Activated naive CD8-positive, alpha-beta T cell treated with anti-CD3 and anti-CD28 coated beads, Interleukin-2, amount 50 U/mL, for 24 hours (primary cell): ENCODE measurements at regions not wholly inside any gene's neighbourhood (a gene's known extent, or its start where the extent isn't known, plus 50 kb on each side); places are given as distances from the start of the nearest gene placed in this dataset.
A peak's percentile ranks its signal among the peaks of the same experiment; 100 is the strongest.

Experiments
- ATAC-seq: fragments of 150-1000 bp; cut with Tn5 transposase; one replicate; pipeline ENCODE4 v1.10.0; 2021
- DNase-seq: peaks from one replicate; pipeline ENCODE4 v3.0.0; 2021
- H3K27ac Mint-ChIP-seq: one replicate; pipeline ENCODE4 v1.8.0; 2021; ENCODE audit warnings: mild to moderate bottlenecking, mixed read lengths
- H3K27me3 Mint-ChIP-seq: one replicate; pipeline ENCODE4 v1.8.0; 2021; ENCODE audit warnings: mixed read lengths
- H3K36me3 Mint-ChIP-seq: one replicate; pipeline ENCODE4 v1.8.0; 2021; ENCODE audit warnings: low read depth, mixed read lengths
- H3K4me1 Mint-ChIP-seq: one replicate; pipeline ENCODE4 v1.8.0; 2021; ENCODE audit warnings: mixed read lengths
- H3K4me3 Mint-ChIP-seq: one replicate; pipeline ENCODE4 v1.8.0; 2021; ENCODE audit warnings: mild to moderate bottlenecking, moderate library complexity, mixed read lengths
- H3K9me3 Mint-ChIP-seq: one replicate; pipeline ENCODE4 v1.8.0; 2021; ENCODE audit warnings: mixed read lengths

GRCh38 chr4:14223461-14223860, 595.9 kb upstream of the BOD1L1 start:
- no peak overlapping the region for H3K27ac Mint-ChIP-seq
- ATAC-seq, result no peak
- no peak overlapping the region for H3K4me3 Mint-ChIP-seq
- no peak for DNase-seq
- no peaks in the 10 kb centered on the region for H3K9me3 Mint-ChIP-seq
- no peaks in the 10 kb centered on the region for H3K4me1 Mint-ChIP-seq
- no peaks in the 10 kb centered on the region for H3K36me3 Mint-ChIP-seq
- H3K27me3 Mint-ChIP-seq, result peaks cover under 1% of the 10 kb centered on the region

- ATAC-seq (no peak), DNase-seq (no peak)
- Mint-ChIP-seq H3K27me3 (no peaks in the 10 kb centered on the region), H3K9me3 (no peaks in the 10 kb centered on the region), H3K4me1 (no peaks in the 10 kb centered on the region), H3K36me3 (no peaks in the 10 kb centered on the region), H3K27ac (no peak overlapping the region), H3K4me3 (no peak overlapping the region)
These were observed 598.2 kb upstream of the BOD1L1 start for GRCh38 chr4:14225688-14226207.

- no peaks in the 10 kb centered on the region for H3K9me3 Mint-ChIP-seq
- ATAC-seq (no peak), DNase-seq (no peak)
- no peaks in the 10 kb centered on the region for H3K36me3 Mint-ChIP-seq
- no peak overlapping the region for H3K4me3 Mint-ChIP-seq
- H3K27me3 Mint-ChIP-seq, result no peaks in the 10 kb centered on the region
- no peak overlapping the region for H3K27ac Mint-ChIP-seq
- no peaks in the 10 kb centered on the region for H3K4me1 Mint-ChIP-seq
These were observed 605.6 kb upstream of the BOD1L1 start for GRCh38 chr4:14233126-14233525.

GRCh38 chr4:14234307-14234706, 606.8 kb upstream of the BOD1L1 start:
- H3K9me3 Mint-ChIP-seq, result no peaks in the 10 kb centered on the region
- H3K36me3 Mint-ChIP-seq, result no peaks in the 10 kb centered on the region
- no peak overlapping the region for H3K27ac Mint-ChIP-seq

GRCh38 chr4:14236359-14236758, 608.8 kb upstream of the BOD1L1 start:
- no peak for DNase-seq
- no peak for ATAC-seq
- no peak overlapping the region for H3K27ac Mint-ChIP-seq
- no peak overlapping the region for H3K4me3 Mint-ChIP-seq
- no peaks in the 10 kb centered on the region for H3K4me1 Mint-ChIP-seq
- no peaks in the 10 kb centered on the region for H3K27me3 Mint-ChIP-seq
- no peaks in the 10 kb centered on the region for H3K36me3 Mint-ChIP-seq
- H3K9me3 Mint-ChIP-seq, result no peaks in the 10 kb centered on the region

More at GRCh38 chr4:14234307-14234706, 606.8 kb upstream of the BOD1L1 start:
- H3K4me1 Mint-ChIP-seq, result no peaks in the 10 kb centered on the region
- ATAC-seq (no peak), DNase-seq (no peak)
- H3K4me3 Mint-ChIP-seq, result no peak overlapping the region
- no peaks in the 10 kb centered on the region for H3K27me3 Mint-ChIP-seq

- Mint-ChIP-seq H3K27me3 (peaks cover 2% of the 10 kb centered on the region), H3K9me3 (no peaks in the 10 kb centered on the region), H3K4me3 (no peak overlapping the region), H3K36me3 (no peaks in the 10 kb centered on the region), H3K27ac (no peak overlapping the region), H3K4me1 (no peaks in the 10 kb centered on the region)
- no peak for ATAC-seq
- DNase-seq, result no peak
These were observed 610.4 kb upstream of the BOD1L1 start for GRCh38 chr4:14237911-14238310.

- Mint-ChIP-seq H3K9me3 (peaks cover 6% of the 10 kb centered on the region), H3K36me3 (no peaks in the 10 kb centered on the region), H3K4me3 (no peak overlapping the region), H3K27me3 (peaks cover 2% of the 10 kb centered on the region), H3K27ac (no peak overlapping the region), H3K4me1 (no peaks in the 10 kb centered on the region)
- ATAC-seq, result no peak
- no peak for DNase-seq
These were observed 614.0 kb upstream of the BOD1L1 start for GRCh38 chr4:14241574-14241973.

- DNase-seq (no peak), ATAC-seq (no peak)
- H3K9me3 Mint-ChIP-seq, result peaks cover 15% of the 10 kb centered on the region
- peaks cover 2% of the 10 kb centered on the region for H3K27me3 Mint-ChIP-seq
- H3K4me1 Mint-ChIP-seq, result no peaks in the 10 kb centered on the region
- H3K27ac Mint-ChIP-seq, result no peak overlapping the region
- H3K36me3 Mint-ChIP-seq, result no peaks in the 10 kb centered on the region
- no peak overlapping the region for H3K4me3 Mint-ChIP-seq
These were observed 620.2 kb upstream of the BOD1L1 start for GRCh38 chr4:14247767-14248166.

GRCh38 chr4:14249226-14249625, 621.7 kb upstream of the BOD1L1 start:
- Mint-ChIP-seq H3K36me3 (no peaks in the 10 kb centered on the region), H3K4me3 (no peak overlapping the region), H3K27me3 (peaks cover 2% of the 10 kb centered on the region), H3K27ac (no peak overlapping the region), H3K9me3 (peaks cover 20% of the 10 kb centered on the region), H3K4me1 (no peaks in the 10 kb centered on the region)
- ATAC-seq (no peak), DNase-seq (no peak)

- peak; percentile 10 for DNase-seq
- no peak overlapping the region for H3K4me3 Mint-ChIP-seq
- no peak for ATAC-seq
These were observed 626.7 kb upstream of the BOD1L1 start for GRCh38 chr4:14254252-14254651.

GRCh38 chr4:14254926-14255325, 627.4 kb upstream of the BOD1L1 start:
- H3K9me3 Mint-ChIP-seq, result peaks cover 14% of the 10 kb centered on the region
- no peaks in the 10 kb centered on the region for H3K4me1 Mint-ChIP-seq
- ATAC-seq (no peak), DNase-seq (no peak)
- H3K36me3 Mint-ChIP-seq, result no peaks in the 10 kb centered on the region
- peaks cover 2% of the 10 kb centered on the region for H3K27me3 Mint-ChIP-seq
- no peak overlapping the region for H3K27ac Mint-ChIP-seq
- H3K4me3 Mint-ChIP-seq, result no peak overlapping the region

More at GRCh38 chr4:14254252-14254651, 626.7 kb upstream of the BOD1L1 start:
- H3K27me3 Mint-ChIP-seq, result peaks cover 2% of the 10 kb centered on the region
- no peak overlapping the region for H3K27ac Mint-ChIP-seq
- no peaks in the 10 kb centered on the region for H3K4me1 Mint-ChIP-seq
- H3K9me3 Mint-ChIP-seq, result peaks cover 14% of the 10 kb centered on the region
- H3K36me3 Mint-ChIP-seq, result no peaks in the 10 kb centered on the region

- H3K4me1 Mint-ChIP-seq, result no peaks in the 10 kb centered on the region
- H3K4me3 Mint-ChIP-seq, result no peak overlapping the region
- DNase-seq (no peak), ATAC-seq (no peak)
- H3K27me3 Mint-ChIP-seq, result no peaks in the 10 kb centered on the region
- no peaks in the 10 kb centered on the region for H3K36me3 Mint-ChIP-seq
- H3K27ac Mint-ChIP-seq, result no peak overlapping the region
- peaks cover 4% of the 10 kb centered on the region for H3K9me3 Mint-ChIP-seq
These were observed 630.4 kb upstream of the BOD1L1 start for GRCh38 chr4:14257903-14258302.

- no peaks in the 10 kb centered on the region for H3K4me1 Mint-ChIP-seq
- DNase-seq (no peak), ATAC-seq (no peak)
- H3K9me3 Mint-ChIP-seq, result no peaks in the 10 kb centered on the region
- H3K27me3 Mint-ChIP-seq, result no peaks in the 10 kb centered on the region
- H3K27ac Mint-ChIP-seq, result no peak overlapping the region
- no peak overlapping the region for H3K4me3 Mint-ChIP-seq
- no peaks in the 10 kb centered on the region for H3K36me3 Mint-ChIP-seq
These were observed 632.4 kb upstream of the BOD1L1 start for GRCh38 chr4:14259936-14260335.

GRCh38 chr4:14260591-14260990, 633.1 kb upstream of the BOD1L1 start:
- Mint-ChIP-seq H3K4me1 (no peaks in the 10 kb centered on the region), H3K4me3 (no peak overlapping the region), H3K36me3 (no peaks in the 10 kb centered on the region), H3K27me3 (no peaks in the 10 kb centered on the region), H3K9me3 (no peaks in the 10 kb centered on the region), H3K27ac (no peak overlapping the region)
- DNase-seq, result no peak
- no peak for ATAC-seq

- H3K27ac Mint-ChIP-seq, result no peak overlapping the region
- peaks cover 2% of the 10 kb centered on the region for H3K27me3 Mint-ChIP-seq
- ATAC-seq (no peak), DNase-seq (no peak)
- H3K4me3 Mint-ChIP-seq, result no peak overlapping the region
- no peaks in the 10 kb centered on the region for H3K4me1 Mint-ChIP-seq
- no peaks in the 10 kb centered on the region for H3K36me3 Mint-ChIP-seq
- H3K9me3 Mint-ChIP-seq, result no peaks in the 10 kb centered on the region
These were observed 634.7 kb upstream of the BOD1L1 start for GRCh38 chr4:14262221-14262620.

GRCh38 chr4:14264437-14264836, 636.9 kb upstream of the BOD1L1 start:
- Mint-ChIP-seq H3K27me3 (peaks cover 2% of the 10 kb centered on the region), H3K27ac (no peak overlapping the region), H3K4me3 (no peak overlapping the region), H3K4me1 (no peaks in the 10 kb centered on the region), H3K36me3 (no peaks in the 10 kb centered on the region), H3K9me3 (no peaks in the 10 kb centered on the region)
- DNase-seq, result no peak
- no peak for ATAC-seq
